ENCODE measurements at regions not wholly inside any gene's neighbourhood (a gene's known extent, or its start where the extent isn't known, plus 50 kb on each side); places are given as distances from the start of the nearest gene placed in this dataset.
A peak's percentile ranks its signal among the peaks of the same experiment; 100 is the strongest.

DNA sequence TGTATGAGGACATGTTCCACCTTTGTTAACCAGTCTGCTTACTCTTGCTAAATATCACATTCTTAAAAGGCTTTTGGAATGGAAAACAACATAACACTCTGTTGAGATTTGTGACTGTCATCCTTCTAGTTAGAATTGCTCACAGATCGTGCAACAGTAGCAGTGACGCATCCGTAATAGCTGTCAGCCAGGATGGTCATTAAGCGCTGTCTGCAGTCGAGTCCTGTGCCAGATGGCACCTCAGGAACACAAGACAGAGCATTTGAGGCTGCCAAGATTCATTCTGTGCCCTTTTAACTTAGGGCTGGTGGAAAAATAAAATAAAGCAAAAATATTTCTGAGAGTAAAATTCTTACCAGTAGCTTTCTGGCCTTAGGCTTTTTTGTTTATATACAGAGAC lies 348.6 kb downstream of the ANKRD7 start:
- no peak overlapping the region for H3K27ac Mint-ChIP-seq
- no peaks in the 10 kb centered on the region for H3K36me3 Mint-ChIP-seq

DNA sequence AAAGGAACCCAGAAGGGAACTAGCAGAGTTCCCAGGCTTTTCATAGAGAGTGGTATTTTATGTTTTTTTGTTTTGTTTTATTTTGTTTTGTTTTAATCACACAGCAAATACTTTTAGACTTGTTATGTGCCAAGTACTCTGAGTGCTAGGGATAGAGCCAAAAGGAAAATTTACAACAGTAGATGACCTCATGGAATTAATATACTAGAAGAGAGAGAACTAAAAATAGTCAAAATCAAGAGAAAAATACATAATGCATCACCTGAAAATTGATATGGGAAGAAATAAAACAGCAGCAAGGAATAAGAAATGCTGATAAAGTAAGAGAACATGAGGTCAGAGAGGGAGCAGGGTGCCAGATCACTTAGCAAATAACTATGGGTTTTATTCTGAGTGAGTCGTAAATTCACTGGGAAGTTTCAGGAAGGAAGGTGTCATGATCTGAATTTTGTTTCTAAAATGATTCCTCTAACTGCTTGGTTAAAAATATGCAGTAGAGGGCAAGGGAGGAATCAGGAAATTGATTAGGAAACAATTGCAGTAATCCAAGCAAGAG lies 351.0 kb downstream of the ANKRD7 start:
- H3K4me3 Mint-ChIP-seq, result no peak overlapping the region
- no peak overlapping the region for H3K27ac Mint-ChIP-seq
- no peaks in the 10 kb centered on the region for H3K27me3 Mint-ChIP-seq
- H3K9me3 Mint-ChIP-seq, result peaks cover 0 to 1% (median 0%) of the 10 kb centered on the region in 3 donors
- no peaks in the 10 kb centered on the region for H3K36me3 Mint-ChIP-seq
- H3K4me1 Mint-ChIP-seq, result no peaks in the 10 kb centered on the region

More for the DNA sequence above, 348.6 kb downstream of the ANKRD7 start:
- Mint-ChIP-seq H3K4me1 (no peaks in the 10 kb centered on the region), H3K4me3 (no peak overlapping the region), H3K9me3 (peaks cover 0 to 2% (median 0%) of the 10 kb centered on the region in 3 donors), H3K27me3 (no peaks in the 10 kb centered on the region)

DNA sequence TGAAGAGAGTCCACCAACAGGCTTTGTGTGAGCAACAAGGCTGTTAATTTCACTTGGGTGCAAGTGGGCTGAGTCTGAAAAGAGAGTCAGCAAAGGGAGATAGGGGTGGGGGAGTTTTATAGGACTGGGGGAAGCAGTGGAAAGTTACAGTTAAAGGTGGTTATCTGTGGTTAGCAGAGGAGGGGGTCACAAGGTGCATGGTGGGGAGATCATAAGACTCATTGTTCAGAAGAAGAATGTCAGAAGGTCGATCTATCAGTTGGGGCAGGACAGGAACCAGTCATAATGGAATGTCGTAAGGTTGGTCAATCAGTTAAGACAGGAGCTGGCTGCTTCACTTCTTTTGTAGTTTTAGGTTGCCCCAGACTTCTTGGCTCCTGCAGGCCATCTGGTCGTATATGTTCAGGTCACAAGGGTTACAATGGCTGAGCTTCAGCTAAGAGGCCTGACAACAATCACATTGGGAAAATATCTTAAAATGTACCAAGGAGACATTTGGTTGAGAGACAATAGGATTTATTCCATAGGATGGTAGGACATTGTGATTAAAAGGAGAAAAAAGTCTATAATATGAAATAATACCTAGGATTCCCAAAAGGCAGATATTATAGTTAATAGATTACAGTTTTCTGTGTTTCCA lies 356.4 kb downstream of the ANKRD7 start:
- Mint-ChIP-seq H3K27ac (no peak overlapping the region), H3K9me3 (peaks cover 0 to 2% (median 0%) of the 10 kb centered on the region in 3 donors), H3K27me3 (no peaks in the 10 kb centered on the region), H3K4me3 (no peak overlapping the region), H3K36me3 (no peaks in the 10 kb centered on the region), H3K4me1 (no peaks in the 10 kb centered on the region)

DNA sequence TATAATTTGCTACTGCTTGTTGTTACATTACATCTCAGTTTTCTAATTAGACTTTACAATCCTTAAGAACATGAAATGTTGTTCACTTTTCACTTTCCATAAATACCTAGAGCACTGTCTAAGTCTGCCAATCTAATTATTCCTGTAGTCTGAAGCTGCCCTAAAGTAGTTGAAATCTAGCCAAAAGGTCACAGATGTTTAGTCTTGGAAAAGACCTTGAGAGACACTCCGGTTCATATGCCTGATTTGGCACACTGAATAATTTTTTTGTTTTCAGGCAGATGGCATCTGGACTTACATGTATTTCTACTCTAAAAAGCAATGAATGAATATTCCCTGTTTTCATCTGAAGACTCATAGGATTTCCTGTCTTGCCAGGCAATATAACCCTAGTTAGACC lies 359.1 kb downstream of the ANKRD7 start:
- Mint-ChIP-seq H3K9me3 (peaks cover 4 to 16% (median 8%) of the 10 kb centered on the region in 3 donors), H3K27me3 (no peaks in the 10 kb centered on the region), H3K4me1 (no peaks in the 10 kb centered on the region), H3K27ac (no peak overlapping the region), H3K4me3 (no peak overlapping the region), H3K36me3 (no peaks in the 10 kb centered on the region)

DNA sequence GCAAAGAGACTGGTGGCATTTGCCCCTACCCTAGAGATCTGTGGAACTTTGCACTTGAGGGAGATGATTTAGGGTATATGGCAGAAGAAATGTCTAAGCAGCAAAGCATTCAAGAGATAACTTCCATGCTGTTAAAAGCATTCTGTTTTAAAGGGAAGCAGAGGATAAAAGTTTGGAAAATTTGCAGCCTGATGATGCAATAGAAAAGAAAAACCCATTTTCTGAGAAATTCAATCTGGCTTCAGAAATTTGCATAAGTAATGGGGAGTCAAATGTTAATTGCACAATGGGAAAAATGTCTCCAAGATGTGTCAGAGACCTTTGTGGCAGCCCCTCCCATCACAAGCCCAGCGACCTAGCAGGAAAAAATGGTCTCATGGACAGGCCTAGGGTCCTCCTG lies 361.7 kb downstream of the ANKRD7 start:
- Mint-ChIP-seq H3K4me1 (no peaks in the 10 kb centered on the region), H3K27me3 (no peaks in the 10 kb centered on the region), H3K27ac (no peak overlapping the region), H3K9me3 (peaks cover 5 to 18% (median 8%) of the 10 kb centered on the region in 3 donors), H3K4me3 (no peak overlapping the region), H3K36me3 (no peaks in the 10 kb centered on the region)

DNA sequence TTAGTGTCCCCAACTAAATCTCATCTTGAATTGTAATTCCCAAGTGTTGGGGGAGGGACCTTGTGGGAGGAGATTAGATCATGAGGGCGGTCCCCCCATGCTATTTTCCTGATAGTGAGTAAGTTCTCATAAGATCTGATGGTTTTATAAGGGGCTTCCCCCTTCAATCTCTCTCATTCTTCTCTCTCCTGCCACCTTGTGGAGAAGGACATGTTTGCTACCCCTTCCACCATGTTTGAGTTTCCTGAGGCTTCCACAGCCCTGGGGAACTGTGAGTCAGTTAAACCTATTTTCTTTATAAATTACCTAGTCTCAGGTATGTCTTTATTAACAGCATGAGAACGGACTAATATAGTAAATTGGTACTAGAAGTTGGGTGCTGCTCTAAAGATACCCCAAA lies 365.6 kb downstream of the ANKRD7 start:
- Mint-ChIP-seq H3K36me3 (no peaks in the 10 kb centered on the region), H3K9me3 (peaks cover 8 to 18% (median 9%) of the 10 kb centered on the region in 3 donors), H3K27ac (no peak overlapping the region), H3K27me3 (no peaks in the 10 kb centered on the region), H3K4me1 (no peaks in the 10 kb centered on the region), H3K4me3 (no peak overlapping the region)

DNA sequence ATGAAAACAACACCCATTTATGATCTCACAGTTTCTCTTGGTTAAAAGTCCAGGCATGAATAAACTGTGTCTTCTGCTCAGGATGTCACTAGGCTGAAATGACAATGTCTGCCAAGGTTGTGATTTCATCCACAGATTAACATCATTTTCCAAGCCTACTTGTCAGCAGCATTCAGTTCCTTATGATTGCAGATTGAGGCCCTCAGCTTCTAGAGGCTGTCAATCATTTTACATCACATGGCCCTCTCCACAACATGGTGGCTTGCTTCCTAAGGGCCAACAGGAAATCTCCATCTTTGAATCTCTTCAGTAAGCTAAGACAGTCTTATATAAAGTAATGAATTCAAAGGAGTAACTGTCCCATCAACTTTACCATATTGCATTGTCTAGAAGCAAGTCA lies 377.6 kb downstream of the ANKRD7 start:
- H3K4me3 Mint-ChIP-seq, result no peak overlapping the region
- no peak overlapping the region for H3K27ac Mint-ChIP-seq
- peaks cover 2% of the 10 kb centered on the region for H3K36me3 Mint-ChIP-seq
- no peaks in the 10 kb centered on the region for H3K4me1 Mint-ChIP-seq
- H3K27me3 Mint-ChIP-seq, result no peaks in the 10 kb centered on the region
- H3K9me3 Mint-ChIP-seq, result peaks cover 0 to 4% (median 0%) of the 10 kb centered on the region in 3 donors

DNA sequence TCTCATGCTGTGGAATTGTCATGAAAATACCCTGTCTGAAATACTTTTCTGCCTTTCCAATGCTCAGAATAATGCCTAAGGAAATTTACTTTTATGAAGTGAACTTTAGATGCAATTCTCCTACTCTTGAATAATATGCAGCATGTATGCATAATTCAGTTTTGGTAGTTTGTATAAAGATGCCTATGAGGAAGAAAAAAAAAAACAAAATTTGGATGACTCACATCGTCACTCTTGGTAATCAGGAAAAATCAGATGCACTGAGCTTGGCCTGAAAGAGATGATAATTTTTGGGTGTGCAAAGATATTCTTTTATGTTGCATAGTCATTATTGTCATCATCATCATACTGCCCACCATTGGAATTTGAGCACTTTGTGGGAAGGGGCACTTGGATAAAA lies 382.1 kb downstream of the ANKRD7 start:
- H3K27me3 Mint-ChIP-seq, result no peaks in the 10 kb centered on the region
- no peaks in the 10 kb centered on the region for H3K4me1 Mint-ChIP-seq
- H3K9me3 Mint-ChIP-seq, result no peaks in the 10 kb centered on the region
- H3K36me3 Mint-ChIP-seq, result no peaks in the 10 kb centered on the region
- no peak overlapping the region for H3K4me3 Mint-ChIP-seq
- no peak overlapping the region for H3K27ac Mint-ChIP-seq

DNA sequence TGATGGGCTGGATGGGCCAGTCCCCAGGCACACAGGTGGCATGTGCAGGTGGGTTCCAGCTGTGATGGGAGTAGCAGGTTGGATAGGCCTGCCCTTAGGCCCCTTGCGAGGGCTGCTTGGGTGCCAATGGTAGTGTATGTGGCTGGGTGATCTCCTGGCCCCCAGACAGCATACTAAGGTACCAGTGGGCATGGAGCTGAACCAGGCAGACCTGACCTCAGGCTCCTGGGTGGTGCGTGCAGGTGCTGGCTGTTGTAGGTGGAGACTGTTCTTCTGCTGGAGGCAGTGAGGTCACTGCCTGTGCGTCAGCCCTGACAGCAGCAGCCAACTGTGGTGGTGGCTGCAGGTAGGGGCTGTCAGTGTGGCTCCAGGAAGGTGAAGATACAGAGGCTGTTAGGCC lies 384.7 kb downstream of the ANKRD7 start:
- Mint-ChIP-seq H3K4me1 (no peaks in the 10 kb centered on the region), H3K9me3 (no peaks in the 10 kb centered on the region), H3K27me3 (no peaks in the 10 kb centered on the region), H3K36me3 (no peaks in the 10 kb centered on the region), H3K4me3 (no peak overlapping the region), H3K27ac (no peak overlapping the region)

DNA sequence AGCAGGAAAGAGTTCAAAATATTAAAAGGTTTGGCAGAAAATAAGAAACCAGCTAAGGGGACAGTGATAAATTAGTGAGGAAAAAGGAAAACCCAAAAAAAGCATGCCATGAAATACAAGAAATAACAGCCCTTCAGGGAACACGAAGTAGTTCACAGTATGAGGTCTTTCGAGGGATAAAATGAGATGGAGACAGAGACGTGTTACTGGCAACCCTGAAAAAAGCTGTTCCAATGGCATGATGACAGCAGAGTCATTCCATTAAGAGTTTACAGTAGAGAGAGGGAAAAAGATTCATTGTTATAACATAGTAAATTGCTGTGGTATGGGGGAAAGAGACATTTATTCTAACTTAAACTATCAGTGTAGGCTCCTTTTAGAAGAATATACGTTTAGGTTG lies 391.2 kb downstream of the ANKRD7 start:
- Mint-ChIP-seq H3K27me3 (no peaks in the 10 kb centered on the region), H3K4me3 (no peak overlapping the region), H3K27ac (peak overlapping the region in 1 of 3 donors; percentile 48), H3K4me1 (no peaks in the 10 kb centered on the region), H3K36me3 (no peaks in the 10 kb centered on the region), H3K9me3 (no peaks in the 10 kb centered on the region)

DNA sequence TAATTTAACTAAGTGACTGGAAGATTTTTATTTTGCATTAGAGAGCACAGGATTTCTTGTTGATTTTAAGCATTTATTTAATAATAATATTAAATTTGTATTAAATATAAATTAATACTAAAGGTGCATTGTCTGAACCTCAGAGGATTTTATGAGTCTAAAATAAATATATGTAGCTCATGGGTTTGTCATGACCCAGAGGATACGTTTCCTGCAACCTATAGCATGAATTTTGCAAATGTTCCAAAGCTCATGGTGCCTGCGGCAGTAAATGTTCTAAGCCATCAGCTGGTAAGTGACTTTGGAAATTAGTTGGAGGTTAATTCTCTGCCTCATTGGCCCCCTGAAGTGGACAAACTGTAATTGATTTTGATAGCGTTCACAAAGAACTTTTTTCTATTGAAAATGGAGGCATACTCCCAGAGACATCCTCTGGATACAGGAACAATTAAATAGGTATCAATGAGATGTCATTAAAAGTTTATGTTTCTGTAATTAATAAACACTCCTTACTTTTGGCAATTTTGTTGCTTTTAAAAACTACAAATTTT lies 397.4 kb downstream of the ANKRD7 start:
- Mint-ChIP-seq H3K36me3 (no peaks in the 10 kb centered on the region), H3K27ac (no peak overlapping the region), H3K27me3 (no peaks in the 10 kb centered on the region), H3K4me3 (no peak overlapping the region), H3K4me1 (no peaks in the 10 kb centered on the region), H3K9me3 (peaks cover 0 to under 1% (median 0%) of the 10 kb centered on the region in 3 donors)

DNA sequence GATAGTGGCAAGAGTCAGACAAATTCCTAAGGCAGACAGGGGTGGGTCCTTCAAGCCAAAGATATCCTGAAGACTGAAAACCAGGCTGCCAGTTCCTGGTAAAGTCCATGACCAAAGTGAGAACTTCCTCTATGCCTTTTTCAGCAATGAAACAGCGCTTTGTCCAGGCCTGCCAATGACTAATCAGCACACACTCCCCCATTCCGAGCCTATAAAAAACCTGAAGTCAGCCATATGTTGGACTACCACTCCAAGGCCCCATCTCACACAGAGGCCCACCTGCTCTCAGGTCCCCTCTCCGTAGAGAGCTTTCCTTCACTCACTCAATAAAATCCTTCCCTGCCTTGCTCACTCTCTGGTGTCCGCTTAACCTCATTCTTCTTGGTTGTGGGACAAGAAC lies 402.2 kb downstream of the ANKRD7 start:
- H3K36me3 Mint-ChIP-seq, result peaks cover 2% of the 10 kb centered on the region
- peaks cover 0 to 3% (median 2%) of the 10 kb centered on the region in 3 donors for H3K9me3 Mint-ChIP-seq
- no peaks in the 10 kb centered on the region for H3K4me1 Mint-ChIP-seq
- no peak overlapping the region for H3K4me3 Mint-ChIP-seq
- H3K27me3 Mint-ChIP-seq, result no peaks in the 10 kb centered on the region
- no peak overlapping the region for H3K27ac Mint-ChIP-seq

DNA sequence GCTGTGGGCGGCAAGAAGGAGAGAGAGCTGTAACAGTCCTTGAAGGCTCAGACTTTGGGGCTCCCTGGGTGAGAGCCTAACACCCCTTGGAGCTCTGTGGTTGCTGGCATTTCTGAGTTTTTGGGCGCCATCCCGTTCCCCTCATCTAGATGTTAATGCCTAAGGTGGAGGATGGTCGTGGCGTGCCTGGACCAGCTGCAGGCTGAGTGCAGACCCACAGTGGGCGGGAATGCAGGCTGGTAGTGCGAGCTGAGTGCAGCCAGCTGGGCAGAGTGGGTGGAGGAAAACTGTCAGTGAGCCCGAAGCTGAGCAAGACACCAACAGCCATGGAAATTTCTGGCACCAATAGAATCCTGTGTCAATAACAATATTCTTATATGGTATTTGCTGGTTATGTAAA lies 403.0 kb downstream of the ANKRD7 start:
- no peaks in the 10 kb centered on the region for H3K27me3 Mint-ChIP-seq
- H3K36me3 Mint-ChIP-seq, result peaks cover 2% of the 10 kb centered on the region
- H3K9me3 Mint-ChIP-seq, result peaks cover 0 to 3% (median 2%) of the 10 kb centered on the region in 3 donors
- H3K4me1 Mint-ChIP-seq, result no peaks in the 10 kb centered on the region
- H3K27ac Mint-ChIP-seq, result no peak overlapping the region
- no peak overlapping the region for H3K4me3 Mint-ChIP-seq

DNA sequence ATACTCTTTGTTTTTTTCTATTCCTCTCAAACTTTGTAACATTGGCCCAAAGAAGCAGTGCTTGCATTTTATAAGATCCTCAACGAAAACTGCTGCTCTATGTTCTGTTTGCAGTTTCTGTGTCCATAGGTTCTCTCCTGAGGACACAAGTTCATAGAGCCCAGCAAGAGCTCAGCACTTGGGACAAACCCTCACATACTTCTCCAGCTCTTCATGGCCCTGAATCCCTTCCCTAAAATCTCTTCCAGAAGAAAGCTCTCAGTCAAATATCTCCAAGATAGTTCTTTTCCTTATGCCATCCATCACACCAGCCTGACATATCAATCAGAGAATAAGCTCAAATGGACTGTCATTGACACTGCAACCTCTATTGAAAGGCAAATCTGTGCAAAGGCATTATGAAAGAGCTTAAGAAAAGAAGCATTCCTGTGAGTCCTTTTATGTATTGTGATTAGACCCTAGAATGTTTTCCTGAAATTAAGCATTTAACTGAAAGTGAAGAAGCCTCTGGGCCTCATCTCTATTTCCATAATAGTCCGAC lies 405.5 kb downstream of the ANKRD7 start:
- Mint-ChIP-seq H3K4me1 (no peaks in the 10 kb centered on the region), H3K4me3 (no peak overlapping the region), H3K27me3 (no peaks in the 10 kb centered on the region), H3K9me3 (peaks cover 0 to 3% (median 2%) of the 10 kb centered on the region in 3 donors), H3K27ac (no peak overlapping the region), H3K36me3 (peaks cover 2% of the 10 kb centered on the region)

DNA sequence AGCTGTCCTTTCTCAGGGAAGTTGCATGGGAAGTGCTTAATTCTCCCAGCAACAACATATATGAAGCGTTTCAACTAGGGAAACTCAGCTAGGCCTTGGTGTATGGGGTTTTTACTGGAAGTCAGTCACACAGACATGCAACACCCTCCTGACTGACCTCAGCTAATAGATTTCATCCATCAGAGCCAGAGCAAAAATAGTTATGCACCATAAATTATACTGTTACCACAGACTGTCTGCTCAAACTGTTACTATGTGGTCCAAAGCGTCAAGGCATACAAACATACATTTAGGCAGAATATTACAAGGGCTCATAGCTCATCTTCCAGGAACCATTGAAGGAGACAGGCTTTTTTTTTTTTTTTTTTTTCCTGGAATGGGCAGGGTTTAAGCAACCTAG lies 417.9 kb downstream of the ANKRD7 start:
- Mint-ChIP-seq H3K36me3 (no peaks in the 10 kb centered on the region), H3K9me3 (no peaks in the 10 kb centered on the region), H3K27ac (no peak overlapping the region), H3K27me3 (no peaks in the 10 kb centered on the region), H3K4me3 (no peak overlapping the region), H3K4me1 (no peaks in the 10 kb centered on the region)

DNA sequence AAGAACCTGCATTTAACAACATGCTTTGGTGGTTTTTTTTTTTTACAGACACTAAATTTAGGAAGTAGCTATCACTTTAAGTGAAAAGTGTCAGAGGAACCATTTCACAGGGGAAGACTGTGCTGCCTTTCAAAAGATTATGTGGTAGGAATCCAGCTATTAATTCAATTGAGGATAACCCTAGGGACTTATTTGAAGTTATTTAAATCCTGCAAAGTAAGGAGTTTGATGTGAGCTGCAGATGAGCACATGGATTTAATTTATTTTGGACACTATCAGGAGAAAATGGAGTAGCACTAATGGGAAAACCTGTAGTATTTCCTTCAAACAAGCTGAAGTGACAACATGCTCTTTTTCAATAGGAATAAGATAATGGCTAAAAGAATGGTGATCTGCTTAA lies 419.8 kb downstream of the ANKRD7 start:
- Mint-ChIP-seq H3K36me3 (no peaks in the 10 kb centered on the region), H3K27me3 (no peaks in the 10 kb centered on the region), H3K4me1 (no peaks in the 10 kb centered on the region), H3K4me3 (no peak overlapping the region), H3K9me3 (no peaks in the 10 kb centered on the region), H3K27ac (no peak overlapping the region)

Data from IgD-negative memory B cell (primary cell).